ENCODE measurements at regions not wholly inside any gene's neighbourhood (a gene's known extent, or its start where the extent isn't known, plus 50 kb on each side); places are given as distances from the start of the nearest gene placed in this dataset.

GRCh38 chr3:168648321-168648720 lies 552.6 kb upstream of the GOLIM4 start:
- no peak for DNase-seq (ENCODE audit: low read depth)

GRCh38 chr3:168647582-168647981 lies 551.9 kb upstream of the GOLIM4 start:
- no peak for DNase-seq (ENCODE audit: low read depth)

- DNase-seq (ENCODE audit: low read depth), result no peak
Measured at GRCh38 chr3:168645180-168645579, 549.5 kb upstream of the GOLIM4 start.

GRCh38 chr3:168628549-168628948 lies 532.8 kb upstream of the GOLIM4 start:
- no peak for DNase-seq (ENCODE audit: low read depth)

- DNase-seq (ENCODE audit: low read depth), result no peak
Measured at GRCh38 chr3:168625477-168625876, 529.8 kb upstream of the GOLIM4 start.

- no peak for DNase-seq (ENCODE audit: low read depth)
Measured at GRCh38 chr3:168624892-168625448, 529.2 kb upstream of the GOLIM4 start.

- DNase-seq (ENCODE audit: low read depth), result no peak
Measured at GRCh38 chr3:168624195-168624594, 528.5 kb upstream of the GOLIM4 start.

- no peak for DNase-seq (ENCODE audit: low read depth)
Measured at GRCh38 chr3:168622795-168623194, 527.1 kb upstream of the GOLIM4 start.

GRCh38 chr3:168620854-168621253 lies 525.1 kb upstream of the GOLIM4 start:
- peak; percentile 9 for DNase-seq (ENCODE audit: low read depth)

GRCh38 chr3:168618827-168619470 lies 523.2 kb upstream of the GOLIM4 start:
- DNase-seq (ENCODE audit: low read depth), result no peak

- DNase-seq (ENCODE audit: low read depth), result no peak
Measured at GRCh38 chr3:168617658-168618057, 521.9 kb upstream of the GOLIM4 start.

GRCh38 chr3:168616915-168617314 lies 521.2 kb upstream of the GOLIM4 start:
- DNase-seq (ENCODE audit: low read depth), result no peak

- no peak for DNase-seq (ENCODE audit: low read depth)
Measured at GRCh38 chr3:168615493-168616020, 519.8 kb upstream of the GOLIM4 start.

GRCh38 chr3:168613151-168613550 lies 517.4 kb upstream of the GOLIM4 start:
- DNase-seq (ENCODE audit: low read depth), result no peak

GRCh38 chr3:168612671-168613070 lies 516.9 kb upstream of the GOLIM4 start:
- DNase-seq (ENCODE audit: low read depth), result no peak

GRCh38 chr3:168611826-168612225 lies 516.1 kb upstream of the GOLIM4 start:
- DNase-seq (ENCODE audit: low read depth), result no peak

- no peak for DNase-seq (ENCODE audit: low read depth)
Measured at GRCh38 chr3:168608926-168609325, 513.2 kb upstream of the GOLIM4 start.

- DNase-seq (ENCODE audit: low read depth), result peak; percentile 15
Measured at GRCh38 chr3:168604767-168605166, 509.0 kb upstream of the GOLIM4 start.

GRCh38 chr3:168598250-168598649 lies 502.5 kb upstream of the GOLIM4 start:
- DNase-seq (ENCODE audit: low read depth), result no peak

GRCh38 chr3:168596175-168596823 lies 500.6 kb upstream of the GOLIM4 start:
- DNase-seq (ENCODE audit: low read depth), result no peak

- no peak for DNase-seq (ENCODE audit: low read depth)
Measured at GRCh38 chr3:168591587-168591986, 495.9 kb upstream of the GOLIM4 start.

- DNase-seq (ENCODE audit: low read depth), result no peak
Measured at GRCh38 chr3:168589376-168589775, 493.7 kb upstream of the GOLIM4 start.

- DNase-seq (ENCODE audit: low read depth), result no peak
Measured at GRCh38 chr3:168585544-168585943, 489.8 kb upstream of the GOLIM4 start.
